ENCODE measurements at regions not wholly inside any gene's neighbourhood (a gene's known extent, or its start where the extent isn't known, plus 50 kb on each side); places are given as distances from the start of the nearest gene placed in this dataset.

DNA sequence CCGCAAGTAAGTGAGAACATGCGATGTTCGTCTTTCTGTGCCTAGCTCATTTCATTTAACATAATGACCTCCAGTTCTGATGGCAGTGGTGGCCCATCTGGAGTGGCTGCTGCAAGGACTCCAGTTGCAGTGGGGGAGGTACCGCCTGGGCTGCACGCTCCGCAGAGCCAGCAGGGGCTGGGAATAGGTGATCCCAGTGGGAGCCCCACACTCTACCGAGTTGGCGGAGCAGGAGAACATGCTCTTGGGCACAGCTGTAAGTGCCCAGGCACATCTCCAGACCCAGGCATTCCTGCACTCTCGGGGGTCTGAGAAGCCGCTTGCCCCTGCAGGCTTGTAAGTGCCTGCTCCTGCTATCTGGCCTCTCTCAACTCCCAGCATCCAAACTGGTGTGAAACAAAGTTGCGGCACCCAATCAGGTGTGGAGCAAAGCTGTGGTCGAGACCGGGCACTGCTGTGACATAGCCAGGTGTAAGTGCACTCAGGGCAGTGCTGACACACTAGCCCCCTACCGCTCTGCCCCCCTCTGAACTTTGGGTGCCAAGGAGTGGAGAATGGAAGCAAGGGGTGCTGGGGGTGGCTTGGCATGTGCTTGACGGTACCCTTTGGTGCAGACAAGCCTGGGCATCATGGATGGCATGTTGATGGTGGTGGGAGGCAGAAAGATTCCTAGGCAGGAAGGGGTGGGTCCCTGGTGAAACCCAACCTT lies 130.2 kb downstream of the HTR1B start:
- TF ChIP-seq, protein P1, sequence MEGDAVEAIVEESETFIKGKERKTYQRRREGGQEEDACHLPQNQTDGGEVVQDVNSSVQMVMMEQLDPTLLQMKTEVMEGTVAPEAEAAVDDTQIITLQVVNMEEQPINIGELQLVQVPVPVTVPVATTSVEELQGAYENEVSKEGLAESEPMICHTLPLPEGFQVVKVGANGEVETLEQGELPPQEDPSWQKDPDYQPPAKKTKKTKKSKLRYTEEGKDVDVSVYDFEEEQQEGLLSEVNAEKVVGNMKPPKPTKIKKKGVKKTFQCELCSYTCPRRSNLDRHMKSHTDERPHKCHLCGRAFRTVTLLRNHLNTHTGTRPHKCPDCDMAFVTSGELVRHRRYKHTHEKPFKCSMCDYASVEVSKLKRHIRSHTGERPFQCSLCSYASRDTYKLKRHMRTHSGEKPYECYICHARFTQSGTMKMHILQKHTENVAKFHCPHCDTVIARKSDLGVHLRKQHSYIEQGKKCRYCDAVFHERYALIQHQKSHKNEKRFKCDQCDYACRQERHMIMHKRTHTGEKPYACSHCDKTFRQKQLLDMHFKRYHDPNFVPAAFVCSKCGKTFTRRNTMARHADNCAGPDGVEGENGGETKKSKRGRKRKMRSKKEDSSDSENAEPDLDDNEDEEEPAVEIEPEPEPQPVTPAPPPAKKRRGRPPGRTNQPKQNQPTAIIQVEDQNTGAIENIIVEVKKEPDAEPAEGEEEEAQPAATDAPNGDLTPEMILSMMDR (conservative IDR thresholded peaks at IDR 0.05; ENCODE audit: low read depth, low read length), result no peak
- no peak for DNase-seq (ENCODE audit: low read depth)

DNA sequence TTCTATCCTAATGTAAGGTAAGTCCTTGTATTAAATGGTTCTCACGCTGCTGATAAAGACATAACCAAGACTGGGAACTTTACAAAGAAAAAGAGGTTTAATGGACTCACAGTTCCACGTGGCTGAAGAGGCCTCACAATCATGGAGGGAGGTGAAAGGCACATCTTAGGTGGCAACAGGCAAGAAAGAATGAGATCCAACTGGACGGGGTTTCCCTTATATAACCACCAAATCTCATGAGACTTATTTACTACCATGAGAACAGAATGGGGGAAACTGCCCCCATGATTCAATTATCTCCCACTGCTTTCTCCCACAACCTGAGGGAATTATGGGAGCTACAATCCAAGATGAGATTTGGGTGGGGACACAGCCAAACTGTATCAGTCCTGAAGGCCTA lies 136.6 kb downstream of the HTR1B start:
- no peak overlapping the region for H3K4me3 ChIP-seq (ENCODE audit: low read depth, low read length)
- DNase-seq (ENCODE audit: low read depth), result no peak
- TF ChIP-seq, protein P1 (conservative IDR thresholded peaks at IDR 0.05; ENCODE audit: low read depth, low read length), result no peak

More for the DNA sequence above, 130.2 kb downstream of the HTR1B start:
- H3K4me3 ChIP-seq (ENCODE audit: low read depth, low read length), result no peak overlapping the region

DNA sequence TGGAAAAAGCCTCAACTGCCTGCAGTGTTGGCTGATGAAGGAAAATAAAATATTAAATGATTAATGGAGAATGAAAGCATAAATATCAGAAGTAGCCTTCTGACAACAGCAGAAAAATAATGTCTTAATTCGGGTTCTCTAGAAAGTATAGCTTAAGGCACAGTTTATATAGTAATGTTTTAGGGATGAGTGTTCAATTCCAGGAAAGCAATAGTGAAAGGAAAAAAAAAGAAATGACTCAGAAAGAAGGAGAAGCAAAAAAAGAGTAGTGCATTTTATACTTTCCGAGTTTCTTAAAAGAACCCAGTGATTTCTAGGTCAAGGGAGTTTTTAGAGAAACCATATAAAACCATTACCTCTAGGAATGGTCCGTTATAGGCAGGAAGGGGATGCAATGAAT lies 137.3 kb downstream of the HTR1B start:
- H3K4me3 ChIP-seq (ENCODE audit: low read depth, low read length), result no peak overlapping the region
- TF ChIP-seq, protein P1 (conservative IDR thresholded peaks at IDR 0.05; ENCODE audit: low read depth, low read length), result no peak
- DNase-seq (ENCODE audit: low read depth), result no peak

DNA sequence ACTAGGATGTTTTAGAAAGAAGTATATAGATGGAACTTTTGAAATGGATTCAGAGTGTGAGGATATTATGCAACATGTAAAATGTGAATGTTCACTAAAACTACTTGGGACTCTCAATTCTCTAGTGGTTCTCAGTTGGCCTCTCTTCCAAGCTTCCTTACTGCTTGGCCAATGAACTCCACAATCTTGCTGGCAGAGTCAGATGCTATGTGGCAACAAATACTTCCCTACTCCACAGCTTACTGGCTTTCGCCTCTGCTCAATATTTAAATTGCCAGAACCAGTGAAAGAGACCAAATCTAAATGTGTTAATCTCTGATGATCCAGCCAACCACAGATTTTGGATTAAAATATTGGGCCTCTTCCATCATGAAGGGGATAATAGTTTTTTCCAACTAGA lies 138.4 kb downstream of the HTR1B start:
- TF ChIP-seq, protein P1 (conservative IDR thresholded peaks at IDR 0.05; ENCODE audit: low read depth, low read length), result no peak
- no peak for DNase-seq (ENCODE audit: low read depth)
- no peak overlapping the region for H3K4me3 ChIP-seq (ENCODE audit: low read depth, low read length)

DNA sequence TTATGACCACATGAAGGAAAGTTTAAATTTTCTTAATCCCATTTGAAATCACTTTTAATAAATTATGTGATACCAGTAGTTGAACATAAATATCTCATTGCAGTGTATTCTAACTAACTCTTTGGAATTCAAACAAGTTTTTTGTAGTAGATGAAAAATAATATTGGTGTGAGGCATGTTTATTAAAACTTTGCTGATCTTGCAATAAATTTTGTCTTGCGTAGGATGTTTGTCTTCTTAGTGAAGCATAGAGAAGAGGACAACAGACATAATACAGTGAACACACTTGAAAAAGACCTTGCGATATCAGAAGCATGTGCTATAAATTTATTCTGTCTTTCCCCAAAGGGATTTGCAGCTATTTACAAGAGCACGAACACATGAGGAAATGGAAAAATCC lies 140.7 kb downstream of the HTR1B start:
- no peak for DNase-seq (ENCODE audit: low read depth)
- H3K4me3 ChIP-seq (ENCODE audit: low read depth, low read length), result no peak overlapping the region
- TF ChIP-seq, protein P1 (conservative IDR thresholded peaks at IDR 0.05; ENCODE audit: low read depth, low read length), result no peak

DNA sequence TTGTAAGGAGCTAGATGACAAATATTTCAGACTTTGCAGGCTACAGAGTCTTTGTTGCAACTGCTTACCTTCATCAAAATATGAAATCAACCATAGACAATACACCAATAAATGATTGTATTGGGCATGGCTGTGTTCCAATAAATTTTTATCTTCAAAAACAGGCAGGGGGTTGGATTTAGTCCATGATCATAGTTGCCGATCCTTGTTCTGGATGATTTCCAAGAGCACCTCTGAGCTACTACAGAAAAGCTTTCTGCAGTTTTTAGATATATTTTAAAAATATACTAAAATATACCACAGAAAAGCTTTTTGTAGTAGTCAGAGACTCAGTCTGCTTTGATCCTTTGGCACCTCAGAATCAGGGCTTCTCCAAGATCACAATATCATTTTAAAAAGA lies 145.0 kb downstream of the HTR1B start:
- TF ChIP-seq, protein P1 (conservative IDR thresholded peaks at IDR 0.05; ENCODE audit: low read depth, low read length), result no peak
- no peak overlapping the region for H3K4me3 ChIP-seq (ENCODE audit: low read depth, low read length)
- DNase-seq (ENCODE audit: low read depth), result no peak

DNA sequence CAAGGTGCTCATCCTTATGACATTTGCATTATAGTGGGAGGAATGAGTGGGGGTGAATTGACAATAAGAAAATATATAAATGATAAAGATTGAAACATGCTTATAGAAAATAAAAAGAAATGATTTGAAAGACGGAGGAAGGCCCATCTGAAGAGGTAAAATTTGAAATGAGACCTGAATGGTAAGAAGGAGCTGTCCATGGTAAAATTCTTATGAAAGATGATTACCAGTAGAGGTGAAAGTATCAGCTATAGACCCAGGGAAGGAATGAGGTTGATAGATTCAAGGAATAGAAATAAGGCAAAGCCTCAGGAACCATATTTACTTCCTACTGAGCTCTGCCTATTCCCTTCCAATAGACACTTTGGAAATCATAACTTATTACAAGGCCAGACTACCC lies 149.7 kb downstream of the HTR1B start:
- H3K4me3 ChIP-seq (ENCODE audit: low read depth, low read length), result no peak overlapping the region
- no peak for DNase-seq (ENCODE audit: low read depth)
- TF ChIP-seq, protein P1 (conservative IDR thresholded peaks at IDR 0.05; ENCODE audit: low read depth, low read length), result no peak
